Cardiac muscle cell (in vitro differentiated cells and primary cell): ENCODE measurements at regions not wholly inside any gene's neighbourhood (a gene's known extent, or its start where the extent isn't known, plus 50 kb on each side); places are given as distances from the start of the nearest gene placed in this dataset.

Experiments
- DNase-seq, 2 donors: peaks; one replicate each; pipeline versions ENCODE4 v3.0.0 to v3.0.0-alpha.2; 2010 to 2017; ENCODE audit warnings: low read depth in 1 of 2, low spot score in 1 of 2
- H3K27ac ChIP-seq: fragments of 200-600 bp; sonication (generic); 2 replicates; pipeline ENCODE4 v1.5.1; 2016
- H3K27me3 ChIP-seq: fragments of 200-600 bp; sonication (generic); 2 replicates; pipeline ENCODE4 v1.6.0; 2016; ENCODE audit warnings: control low read depth
- H3K36me3 ChIP-seq: fragments of 200-600 bp; sonication (generic); 2 replicates; pipeline ENCODE4 v1.5.1; 2016; ENCODE audit warnings: control low read depth
- H3K4me1 ChIP-seq: fragments of 200-600 bp; sonication (generic); 2 replicates; pipeline ENCODE4 v1.8.1; 2017; ENCODE audit warnings: low read depth, mild to moderate bottlenecking, mixed run types
- H3K4me3 ChIP-seq: fragments of 200-600 bp; sonication (generic); 2 replicates; pipeline ENCODE4 v1.5.1; 2016; ENCODE audit warnings: mild to moderate bottlenecking
- H3K9me3 ChIP-seq: fragments of 200-600 bp; sonication (generic); 2 replicates; pipeline ENCODE4 v1.5.1; 2017; ENCODE audit warnings: low read depth, mild to moderate bottlenecking, control low read depth
- TF ChIP-seq, protein P1 (sequence below): IDR thresholded peaks from 2 replicates; pipeline ENCODE4 v1.5.1; 2012; ENCODE audit warnings: low read depth, mild to moderate bottlenecking, low read length

DNA sequence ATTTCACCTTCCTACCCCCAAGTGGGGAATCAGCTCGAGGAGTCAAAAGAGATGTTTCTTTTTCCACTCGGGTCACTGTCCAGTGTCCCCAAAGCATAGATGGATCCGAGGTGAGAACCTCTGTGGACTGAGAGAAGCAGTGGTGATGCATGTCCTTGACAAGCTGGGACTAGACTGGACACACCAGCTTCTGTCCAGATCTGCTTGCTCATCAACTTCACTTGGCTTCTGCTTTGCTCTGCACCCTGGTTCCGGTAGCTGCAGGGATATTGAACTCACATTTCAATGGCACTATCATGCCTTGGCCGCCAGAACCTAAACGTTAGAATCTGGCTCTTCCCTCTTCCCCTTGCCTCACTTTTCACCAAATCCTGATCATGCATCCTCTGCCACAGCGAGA, 50.3 kb upstream of the CXCL12 start:
- Histone ChIP-seq H3K4me3 (no peak overlapping the region), H3K27ac (no peak overlapping the region), H3K27me3 (no peaks in the 10 kb centered on the region), H3K9me3 (no peaks in the 10 kb centered on the region), H3K36me3 (no peaks in the 10 kb centered on the region), H3K4me1 (no peaks in the 10 kb centered on the region)
- TF ChIP-seq, protein P1, sequence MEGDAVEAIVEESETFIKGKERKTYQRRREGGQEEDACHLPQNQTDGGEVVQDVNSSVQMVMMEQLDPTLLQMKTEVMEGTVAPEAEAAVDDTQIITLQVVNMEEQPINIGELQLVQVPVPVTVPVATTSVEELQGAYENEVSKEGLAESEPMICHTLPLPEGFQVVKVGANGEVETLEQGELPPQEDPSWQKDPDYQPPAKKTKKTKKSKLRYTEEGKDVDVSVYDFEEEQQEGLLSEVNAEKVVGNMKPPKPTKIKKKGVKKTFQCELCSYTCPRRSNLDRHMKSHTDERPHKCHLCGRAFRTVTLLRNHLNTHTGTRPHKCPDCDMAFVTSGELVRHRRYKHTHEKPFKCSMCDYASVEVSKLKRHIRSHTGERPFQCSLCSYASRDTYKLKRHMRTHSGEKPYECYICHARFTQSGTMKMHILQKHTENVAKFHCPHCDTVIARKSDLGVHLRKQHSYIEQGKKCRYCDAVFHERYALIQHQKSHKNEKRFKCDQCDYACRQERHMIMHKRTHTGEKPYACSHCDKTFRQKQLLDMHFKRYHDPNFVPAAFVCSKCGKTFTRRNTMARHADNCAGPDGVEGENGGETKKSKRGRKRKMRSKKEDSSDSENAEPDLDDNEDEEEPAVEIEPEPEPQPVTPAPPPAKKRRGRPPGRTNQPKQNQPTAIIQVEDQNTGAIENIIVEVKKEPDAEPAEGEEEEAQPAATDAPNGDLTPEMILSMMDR = no peak
- DNase-seq = no peak

DNA sequence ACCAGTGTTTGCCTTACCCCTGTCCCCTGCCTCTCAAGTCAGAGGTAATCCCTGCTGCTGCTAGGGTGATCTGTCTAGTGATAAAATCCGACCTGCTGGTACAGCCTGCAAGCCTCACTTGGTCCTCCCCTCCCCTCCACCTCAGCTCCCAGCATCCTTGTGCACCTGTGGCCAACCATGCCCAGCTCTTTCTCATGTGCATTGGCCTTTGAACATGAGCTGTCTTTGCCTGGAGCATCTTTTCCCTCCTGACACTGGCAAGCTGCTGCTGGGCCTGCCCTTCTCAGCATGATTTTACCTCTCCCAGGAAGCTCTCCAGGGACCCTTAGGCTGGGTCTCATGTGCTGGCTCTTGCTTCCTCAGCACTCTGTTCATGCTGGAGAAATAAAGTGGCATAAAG, 51.3 kb upstream of the CXCL12 start:
- Histone ChIP-seq H3K36me3 (no peaks in the 10 kb centered on the region), H3K27ac (no peak overlapping the region), H3K4me3 (no peak overlapping the region), H3K27me3 (no peaks in the 10 kb centered on the region), H3K9me3 (no peaks in the 10 kb centered on the region), H3K4me1 (no peaks in the 10 kb centered on the region)
- TF ChIP-seq, protein P1 = no peak
- DNase-seq = no peak

DNA sequence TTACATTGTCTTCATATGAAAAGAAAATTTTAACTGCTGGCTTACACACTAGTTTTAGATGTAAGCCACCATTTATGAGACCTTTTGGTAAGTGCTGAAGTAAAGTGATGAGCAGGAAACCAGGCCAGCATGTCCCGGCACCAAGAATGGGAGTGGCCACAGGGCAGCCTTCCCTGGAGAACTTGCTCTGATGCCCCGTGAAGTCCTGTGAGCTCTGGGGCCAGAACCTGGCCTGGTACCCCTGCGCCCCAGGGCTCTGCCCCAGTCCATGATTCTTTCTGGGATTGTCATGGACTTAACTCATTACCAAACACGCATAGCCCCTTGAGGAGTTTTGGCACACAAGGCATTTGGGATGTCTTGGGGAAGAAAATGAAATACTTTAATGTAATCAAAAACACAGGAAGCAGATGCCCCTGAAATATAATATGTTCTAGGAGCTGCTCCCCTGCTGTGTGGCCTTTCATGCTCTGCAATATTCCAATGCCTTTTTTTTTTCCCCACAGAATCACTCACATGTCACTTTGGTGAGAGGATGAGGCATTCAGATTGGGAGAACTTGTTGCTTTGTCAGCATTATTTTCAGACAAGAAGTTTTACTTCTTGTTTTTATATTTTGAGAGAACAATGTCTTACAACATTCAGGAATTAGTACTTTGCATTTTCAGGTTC, 53.1 kb upstream of the CXCL12 start:
- TF ChIP-seq, protein P1 = no peak
- Histone ChIP-seq H3K9me3 (no peaks in the 10 kb centered on the region), H3K4me1 (no peaks in the 10 kb centered on the region), H3K4me3 (no peak overlapping the region), H3K27me3 (no peaks in the 10 kb centered on the region), H3K27ac (no peak overlapping the region), H3K36me3 (no peaks in the 10 kb centered on the region)
- DNase-seq = no peak

DNA sequence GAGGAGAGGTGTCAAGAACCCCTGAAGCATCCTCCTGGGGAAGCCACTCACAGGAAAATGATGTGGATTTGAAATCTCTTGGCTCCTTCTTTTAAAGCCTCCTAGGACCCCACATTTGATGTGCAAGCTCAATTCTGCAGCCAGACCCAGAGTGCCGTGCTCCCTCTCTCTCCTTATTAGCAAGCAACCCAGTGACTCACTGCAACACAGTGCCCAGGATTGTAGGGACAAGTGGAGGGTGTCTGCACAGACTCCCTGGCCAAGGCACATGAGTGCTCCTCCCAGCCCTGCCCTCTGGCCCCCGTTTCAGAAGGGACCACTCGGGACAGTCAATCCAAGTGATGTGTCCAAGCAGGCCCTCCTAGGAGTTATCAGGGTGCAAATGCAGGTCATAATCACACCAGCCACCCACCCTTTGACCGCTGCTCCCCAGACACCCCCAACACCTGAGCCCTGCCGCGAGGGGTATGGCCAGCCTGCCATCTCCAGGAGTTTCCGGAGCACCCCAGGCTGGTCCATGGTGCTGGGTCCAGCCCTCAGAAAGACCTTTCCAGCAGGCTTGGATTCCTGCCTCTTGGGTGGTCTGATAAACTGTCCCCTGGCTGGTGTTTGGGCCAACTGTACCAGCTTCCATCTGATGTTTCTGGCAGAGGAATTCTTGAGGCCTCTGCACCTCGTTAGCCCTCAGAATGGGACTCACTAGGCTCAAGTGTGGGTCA, 54.5 kb upstream of the CXCL12 start:
- H3K9me3 ChIP-seq = no peaks in the 10 kb centered on the region

DNA sequence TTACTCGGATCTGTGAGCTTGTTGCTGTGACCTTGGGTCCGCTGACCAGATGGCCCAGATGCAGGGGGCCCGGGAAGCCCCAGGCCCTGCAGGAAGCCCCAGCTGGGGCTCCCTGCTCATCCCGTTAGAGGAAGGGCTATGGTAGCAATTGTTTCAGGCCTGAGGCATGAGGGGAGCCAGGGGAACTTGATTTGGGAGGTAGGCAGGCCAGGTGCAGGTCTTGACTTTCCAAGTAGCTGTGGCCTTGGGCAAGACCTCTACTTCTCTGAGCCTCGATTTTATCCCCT, 55.0 kb upstream of the CXCL12 start:
- Histone ChIP-seq H3K4me3 (no peak overlapping the region), H3K27ac (no peak overlapping the region), H3K9me3 (no peaks in the 10 kb centered on the region), H3K36me3 (no peaks in the 10 kb centered on the region), H3K27me3 (no peaks in the 10 kb centered on the region), H3K4me1 (no peaks in the 10 kb centered on the region)
- no peak for DNase-seq
- TF ChIP-seq, protein P1 = no peak

More for the DNA sequence above, 54.5 kb upstream of the CXCL12 start:
- Histone ChIP-seq H3K27me3 (no peaks in the 10 kb centered on the region), H3K27ac (no peak overlapping the region), H3K4me1 (no peaks in the 10 kb centered on the region), H3K4me3 (no peak overlapping the region), H3K36me3 (no peaks in the 10 kb centered on the region)
- TF ChIP-seq, protein P1 = no peak
- no peak for DNase-seq
